OCI-LY7 (cell line): ENCODE measurements at regions not wholly inside any gene's neighbourhood (a gene's known extent, or its start where the extent isn't known, plus 50 kb on each side); places are given as distances from the start of the nearest gene placed in this dataset.

Source experiments
- BruUV-seq: library from RNA; stranded (reverse); fragments of 400-500 nt; replicated peaks from 2 replicates; lab custom pipeline; 2021; lab: Mats Ljungman, UMichigan
- CTCF ChIA-PET: fragments of 300-600 bp; sonication (Branson Sonifier 250); formaldehyde crosslinking; loops from one replicate; lab custom pipeline; 2022; ENCODE audit warnings: antibody characterized with exemption; ENCODE audit not compliant: unreplicated experiment; lab: Charles Lee
- POLR2A ChIA-PET: fragments of 300-600 bp; sonication (Branson Sonifier 250); formaldehyde crosslinking; loops from one replicate; lab custom pipeline; 2022; ENCODE audit warnings: antibody characterized with exemption; lab: Charles Lee
- DNase-seq: peaks from one replicate; pipeline ENCODE4 v3.0.0-alpha.2; 2015; ENCODE audit warnings: low spot score
- H2AFZ ChIP-seq: fragments of 200-600 bp; sonication (generic), shearing (Covaris generic); 2 replicates; pipeline ENCODE4 v1.6.1; 2014; ENCODE audit warnings: mild to moderate bottlenecking, antibody characterized with exemption, low read length, moderate library complexity
- H3K27ac ChIP-seq: fragments of 200-600 bp; sonication (generic); 2 replicates; pipeline ENCODE4 v1.5.1; 2014; ENCODE audit warnings: mixed run types, low read depth, mild to moderate bottlenecking, moderate library complexity, low read length, inconsistent platforms; ENCODE audit not compliant: poor library complexity, severe bottlenecking
- H3K36me3 ChIP-seq: fragments of 200-600 bp; sonication (generic); 2 replicates; pipeline ENCODE4 v1.6.1; 2014; ENCODE audit warnings: mild to moderate bottlenecking, antibody characterized with exemption, low read length, moderate library complexity, mixed read lengths; ENCODE audit not compliant: insufficient read depth
- H3K4me1 ChIP-seq: fragments of 200-600 bp; sonication (generic); 2 replicates; pipeline ENCODE4 v1.5.1; 2014; ENCODE audit warnings: mild to moderate bottlenecking, low read length; ENCODE audit not compliant: insufficient read depth, poor library complexity, severe bottlenecking
- H3K4me2 ChIP-seq: fragments of 200-600 bp; sonication (generic); 2 replicates; pipeline ENCODE4 v1.6.1; 2014; ENCODE audit warnings: mild to moderate bottlenecking, low read length
- H3K4me3 ChIP-seq: fragments of 200-600 bp; sonication (generic); 2 replicates; pipeline ENCODE4 v1.5.1; 2014; ENCODE audit warnings: mild to moderate bottlenecking, low read depth, low read length; ENCODE audit not compliant: poor library complexity, severe bottlenecking
- H3K79me2 ChIP-seq: fragments of 200-600 bp; sonication (generic); 2 replicates; pipeline ENCODE4 v1.6.1; 2016; ENCODE audit warnings: low read depth, mild to moderate bottlenecking, low read length, moderate library complexity, mixed read lengths; ENCODE audit not compliant: insufficient read depth
- H3K9me2 ChIP-seq: fragments of 200-600 bp; sonication (generic); 2 replicates; pipeline ENCODE4 v1.6.1; 2016; ENCODE audit warnings: mild to moderate bottlenecking, low read length, mixed read lengths; ENCODE audit not compliant: insufficient read depth
- H3K9me3 ChIP-seq: fragments of 200-600 bp; sonication (generic); 2 replicates; pipeline ENCODE4 v1.6.1; 2014; ENCODE audit warnings: mild to moderate bottlenecking, mixed run types, low read length, mixed read lengths
- H4K20me1 ChIP-seq: fragments of 200-600 bp; sonication (generic); 2 replicates; pipeline ENCODE4 v1.6.1; 2014; ENCODE audit warnings: mild to moderate bottlenecking, antibody characterized with exemption, low read length, moderate library complexity, mixed read lengths; ENCODE audit not compliant: insufficient read depth
- CTCF ChIP-seq: fragments of 200-600 bp; sonication (generic); conservative IDR thresholded peaks from 2 replicates; pipeline ENCODE4 v1.5.1; 2014; ENCODE audit warnings: mild to moderate bottlenecking, antibody characterized with exemption, low read length, moderate library complexity, mixed read lengths
- EZH2phosphoT487 ChIP-seq: fragments of 200-600 bp; sonication (generic); IDR thresholded peaks from 2 replicates; pipeline ENCODE4 v1.6.1; 2018; ENCODE audit warnings: low read depth, borderline replicate concordance, mild to moderate bottlenecking, mixed run types, antibody characterized with exemption, low read length, moderate library complexity, mixed read lengths
- intact Hi-C: fragments of 100-400 bp; cut with micrococcal nuclease; formaldehyde crosslinking; loops from one replicate; pipeline ENCODE4 v1.10.0; 2022; ENCODE audit not compliant: unreplicated experiment

- ChIA-PET POLR2A (interaction anchor here (1.1 kb wide), 1 partner anchor 11 kb away, joined by 3 read pairs; no protein-coding TSS in a partner anchor), CTCF (no interaction called here)
- intact Hi-C loops: no loop called here
- no peak overlapping the region for H3K4me2 ChIP-seq
- H4K20me1 ChIP-seq: no peaks in the 10 kb centered on the region
- H2AFZ ChIP-seq: no peak overlapping the region
- H3K4me1 ChIP-seq: no peaks in the 10 kb centered on the region
- H3K9me3 ChIP-seq: 0 out of 2 replicates have a peak, but pooled peaks cover under 1% of the 10 kb centered on the region
- DNase-seq: no peak
- H3K36me3 ChIP-seq: no peaks in the 10 kb centered on the region
- H3K27ac ChIP-seq: no peak overlapping the region
- no TSS peak for BruUV-seq
- TF ChIP-seq EZH2phosphoT487: no peak
- no peak for TF ChIP-seq CTCF
- no peaks in the 10 kb centered on the region for H3K79me2 ChIP-seq
- no peak overlapping the region for H3K4me3 ChIP-seq
- no peaks in the 10 kb centered on the region for H3K9me2 ChIP-seq
Observed at GRCh38 chr2:174666845-174667244, 69.2 kb upstream of the WIPF1 start.

DNA sequence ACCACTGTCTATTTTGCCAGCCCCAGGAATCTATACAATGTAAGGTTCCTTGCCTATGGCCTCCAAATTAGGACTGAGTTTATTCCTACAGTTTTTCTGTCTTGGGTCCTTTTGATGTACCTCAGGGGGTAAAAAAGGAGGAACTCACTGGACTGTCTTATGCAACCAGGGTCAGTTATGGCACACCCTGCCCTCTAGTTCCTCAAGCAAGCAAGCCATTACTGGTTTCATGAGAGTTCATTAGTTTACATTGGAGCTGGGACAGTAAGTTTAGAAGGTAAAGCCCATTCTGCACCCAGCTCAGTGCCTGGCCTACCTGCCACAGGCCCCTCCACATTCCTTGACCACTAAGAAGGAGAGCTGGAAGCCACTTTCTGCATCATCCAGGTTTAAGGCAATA is 68.7 kb upstream of the WIPF1 start:
- H3K9me2 ChIP-seq: no peaks in the 10 kb centered on the region
- no peaks in the 10 kb centered on the region for H3K4me1 ChIP-seq
- TF ChIP-seq CTCF (no peak), EZH2phosphoT487 (no peak)
- no TSS peak for BruUV-seq
- intact Hi-C loops: no loop called here
- H3K79me2 ChIP-seq: no peaks in the 10 kb centered on the region
- no peaks in the 10 kb centered on the region for H4K20me1 ChIP-seq
- POLR2A ChIA-PET: interaction anchor here (0.7 kb wide), 1 partner anchor 170 kb away, joined by 3 read pairs; no protein-coding TSS in a partner anchor
- no peaks in the 10 kb centered on the region for H3K36me3 ChIP-seq
- no peak overlapping the region for H3K27ac ChIP-seq
- H3K4me3 ChIP-seq: no peak overlapping the region
- DNase-seq: no peak
- no peak overlapping the region for H2AFZ ChIP-seq
- no peak overlapping the region for H3K4me2 ChIP-seq
- CTCF ChIA-PET: interaction anchor here (0.6 kb wide), 1 partner anchor 26 kb away, joined by 3 read pairs; no protein-coding TSS in a partner anchor
- no peaks in the 10 kb centered on the region for H3K9me3 ChIP-seq

DNA sequence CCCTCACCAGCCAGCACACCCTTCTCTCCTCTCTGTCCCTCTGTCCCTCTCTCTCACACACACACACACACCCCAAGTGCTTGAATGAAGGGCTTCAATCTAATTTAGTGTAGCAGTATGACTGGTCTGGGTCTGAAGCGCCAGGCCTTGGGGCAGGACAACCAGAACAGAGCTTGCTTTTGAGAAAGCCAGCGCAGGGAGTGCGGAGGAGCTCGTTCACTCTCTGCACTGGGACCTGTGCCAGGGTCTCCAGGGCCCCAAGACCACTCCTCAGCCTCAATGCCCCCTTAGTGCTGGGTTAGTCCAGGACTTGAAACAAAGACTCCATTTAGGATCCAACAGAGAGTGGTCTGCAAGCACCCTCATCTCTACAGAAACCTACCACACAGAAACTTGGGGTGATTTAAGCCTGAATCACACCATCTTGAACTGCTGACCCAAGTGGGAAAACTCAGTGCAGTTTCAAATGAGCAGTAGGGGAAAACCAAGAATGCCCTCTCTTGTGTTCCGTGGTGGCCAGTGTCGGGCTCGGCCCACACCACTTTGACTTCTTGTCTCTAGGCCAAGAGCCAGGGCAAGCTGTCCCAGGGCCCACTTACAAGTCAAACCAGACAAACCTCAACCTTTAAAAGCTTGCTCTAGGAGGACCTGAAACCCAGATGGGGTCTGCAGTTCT is 66.6 kb upstream of the WIPF1 start:
- H2AFZ ChIP-seq: no peak overlapping the region
- TF ChIP-seq EZH2phosphoT487 (no peak), CTCF (no peak)
- DNase-seq: no peak
- H4K20me1 ChIP-seq: no peaks in the 10 kb centered on the region
- no TSS peak for BruUV-seq
- ChIA-PET CTCF (no interaction called here), POLR2A (no interaction called here)
- H3K27ac ChIP-seq: no peak overlapping the region
- H3K79me2 ChIP-seq: no peaks in the 10 kb centered on the region
- H3K4me2 ChIP-seq: no peak overlapping the region
- H3K4me3 ChIP-seq: no peak overlapping the region
- intact Hi-C loops: no loop called here
- no peaks in the 10 kb centered on the region for H3K9me2 ChIP-seq
- no peaks in the 10 kb centered on the region for H3K9me3 ChIP-seq
- H3K36me3 ChIP-seq: no peaks in the 10 kb centered on the region
- no peaks in the 10 kb centered on the region for H3K4me1 ChIP-seq
